CD14-positive monocyte (primary cell): ENCODE measurements at regions not wholly inside any gene's neighbourhood (a gene's known extent, or its start where the extent isn't known, plus 50 kb on each side); places are given as distances from the start of the nearest gene placed in this dataset.

Experiments
- DNase-seq, 3 donors: peaks; one replicate each; pipeline ENCODE4 v3.0.0-alpha.2; 2011 to 2022
- H2AFZ ChIP-seq: 2 replicates; pipeline ENCODE4 v1.6.0; 2012; ENCODE audit warnings: mild to moderate bottlenecking, low read depth, low read length, inconsistent platforms; ENCODE audit not compliant: insufficient read depth, poor library complexity, severe bottlenecking
- H3K27ac ChIP-seq, 2 donors: 1 replicate in 1 of 2; 2 replicates in 1 of 2; pipeline ENCODE4 v1.5.1; 2012 to 2013; ENCODE audit warnings: low read length in 2 of 2, control low read depth in 1 of 2, inconsistent platforms in 1 of 2, low read depth in 1 of 2, mild to moderate bottlenecking in 1 of 2
- H3K27me3 ChIP-seq, 2 donors: one replicate each; pipeline versions ENCODE4 v1.6.0 to v1.6.1; 2011 to 2013; ENCODE audit warnings: low read length in 2 of 2; ENCODE audit not compliant: control insufficient read depth in 2 of 2, insufficient read depth in 2 of 2
- H3K36me3 ChIP-seq, 2 donors: replicated peaks in 1 of 2; 1 replicate in 1 of 2; 2 replicates in 1 of 2; pipeline versions ENCODE4 v1.5.1 to v1.6.1; 2012 to 2013; ENCODE audit warnings: low read length in 2 of 2, control low read depth in 1 of 2, inconsistent platforms in 1 of 2, mild to moderate bottlenecking in 1 of 2; ENCODE audit not compliant: insufficient read depth in 2 of 2, control insufficient read depth in 1 of 2
- H3K4me1 ChIP-seq, 2 donors: 1 replicate in 1 of 2; 2 replicates in 1 of 2; pipeline versions ENCODE4 v1.5.1 to v1.6.1; 2012 to 2013; ENCODE audit warnings: low read length in 2 of 2, control low read depth in 1 of 2, inconsistent platforms in 1 of 2, mild to moderate bottlenecking in 1 of 2, moderate library complexity in 1 of 2; ENCODE audit not compliant: insufficient read depth in 2 of 2, control insufficient read depth in 1 of 2
- H3K4me2 ChIP-seq: replicated peaks from 2 replicates; pipeline ENCODE3; 2012; ENCODE audit warnings: low read length, moderate library complexity, mild to moderate bottlenecking; ENCODE audit not compliant: poor library complexity, severe bottlenecking; ENCODE audit errors: extremely low read depth
- H3K4me3 ChIP-seq, 3 experiments: fragments of 200-600 bp in 1 of 3; sonication (generic) in 1 of 3; replicated peaks in 1 of 3; 1 replicate in 2 of 3; 2 replicates in 1 of 3; pipeline ENCODE4 v1.5.1; 2011 to 2013; ENCODE audit warnings: low read length in 3 of 3, mild to moderate bottlenecking in 3 of 3, control low read depth in 2 of 3, low read depth in 2 of 3, inconsistent platforms in 1 of 3, moderate library complexity in 1 of 3
- H3K79me2 ChIP-seq: 2 replicates; pipeline ENCODE4 v1.6.0; 2012; ENCODE audit warnings: mild to moderate bottlenecking, control low read depth, inconsistent platforms, low read length, moderate library complexity; ENCODE audit not compliant: insufficient read depth
- H3K9ac ChIP-seq: 2 replicates; pipeline ENCODE4 v1.6.0; 2017; ENCODE audit warnings: low read length, mild to moderate bottlenecking; ENCODE audit not compliant: insufficient read depth, poor library complexity, severe bottlenecking
- H3K9me3 ChIP-seq, 2 donors: replicated peaks in 1 of 2; 1 replicate in 1 of 2; 2 replicates in 1 of 2; pipeline versions ENCODE4 v1.5.1 to v1.6.1; 2012 to 2013; ENCODE audit warnings: low read length in 2 of 2, control low read depth in 1 of 2; ENCODE audit not compliant: control insufficient read depth in 1 of 2, insufficient read depth in 1 of 2
- H4K20me1 ChIP-seq: 2 replicates; pipeline ENCODE4 v1.6.0; 2012; ENCODE audit warnings: mild to moderate bottlenecking, low read length, control low read depth, moderate library complexity; ENCODE audit not compliant: insufficient read depth
- H3K27ac Mint-ChIP-seq, 7 donors: one replicate each; pipeline ENCODE4 v1.8.0; 2020; ENCODE audit warnings: mild to moderate bottlenecking in 7 of 7, mixed read lengths in 7 of 7, moderate library complexity in 6 of 7, inconsistent platforms in 2 of 7
- H3K27me3 Mint-ChIP-seq, 3 donors: one replicate each; pipeline ENCODE4 v1.8.0; 2021 to 2022; ENCODE audit warnings: low read depth in 3 of 3, mild to moderate bottlenecking in 3 of 3, mixed read lengths in 3 of 3, moderate library complexity in 3 of 3, inconsistent platforms in 1 of 3
- H3K36me3 Mint-ChIP-seq, 2 donors: one replicate each; pipeline ENCODE4 v1.8.0; 2020; ENCODE audit warnings: mixed read lengths in 2 of 2, inconsistent platforms in 1 of 2, mild to moderate bottlenecking in 1 of 2
- H3K4me1 Mint-ChIP-seq: one replicate; pipeline ENCODE4 v1.8.0; 2020; ENCODE audit warnings: mild to moderate bottlenecking, mixed read lengths
- H3K4me3 Mint-ChIP-seq, 2 donors: one replicate each; pipeline ENCODE4 v1.8.0; 2020; ENCODE audit warnings: mild to moderate bottlenecking in 2 of 2, mixed read lengths in 2 of 2, moderate library complexity in 1 of 2
- H3K9me3 Mint-ChIP-seq, 7 donors: one replicate each; pipeline ENCODE4 v1.8.0; 2020 to 2022; ENCODE audit warnings: mixed read lengths in 7 of 7, mild to moderate bottlenecking in 6 of 7, moderate library complexity in 6 of 7, inconsistent platforms in 2 of 7
- WGBS: methylation state at CpG from one replicate; pipeline ENCODE4 v1.1.5; 2013; ENCODE audit warnings: missing lambda C conversion rate; ENCODE audit not compliant: insufficient coverage; 5-methylcytosine and 5-hydroxymethylcytosine counted together
- intact Hi-C, 2 donors: fragments of 100-400 bp; cut with micrococcal nuclease; formaldehyde crosslinking; loops; one replicate each; pipeline versions ENCODE4 v1.15.0 to v1.15.1; 2023
- TF ChIP-seq, protein P1 (sequence below): fragments of 200-600 bp; IDR thresholded peaks from one replicate; pipeline ENCODE4 v1.8.0; 2022; ENCODE audit warnings: antibody characterized with exemption, mild to moderate bottlenecking

DNA sequence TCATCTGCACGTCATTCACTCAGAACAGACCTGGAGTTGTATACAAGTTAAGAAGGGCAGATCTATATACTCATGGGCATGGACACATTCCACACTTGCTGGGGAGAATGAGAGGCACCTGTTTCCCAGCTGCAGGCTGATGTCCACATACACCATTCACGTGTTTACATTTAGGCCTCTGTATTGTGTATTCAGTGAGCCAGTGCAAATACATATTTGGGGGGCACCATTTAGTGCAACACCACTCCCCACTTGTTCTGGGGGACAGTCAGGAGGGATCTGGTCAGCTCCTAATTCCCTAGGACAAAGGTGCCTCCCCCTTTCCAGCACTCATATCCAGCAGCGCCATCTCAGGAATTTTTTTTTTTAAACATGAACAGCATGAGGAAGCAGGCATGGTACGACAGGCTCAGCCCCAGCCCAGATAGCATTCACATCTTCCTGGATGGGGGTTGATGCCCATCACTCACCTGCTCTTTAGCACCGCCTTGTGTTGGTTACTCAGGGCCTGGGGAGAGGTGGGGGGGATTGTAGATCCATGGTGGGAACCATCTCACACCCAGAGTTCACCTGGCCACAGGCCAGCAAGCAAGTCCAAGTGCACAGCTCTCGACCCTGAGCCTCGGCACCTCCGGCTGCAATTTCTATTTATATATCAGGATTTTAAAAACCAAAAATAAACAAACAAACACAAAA, 56.9 kb upstream of the ZNF254 start:
- H3K27ac Mint-ChIP-seq: no peak overlapping the region
- Histone ChIP-seq H3K36me3 (no peaks in the 10 kb centered on the region), H3K4me2 (no peak overlapping the region), H3K9me3 (peaks cover 0 to 4% of the 10 kb centered on the region in 2 donors), H4K20me1 (no peaks in the 10 kb centered on the region), H3K4me3 (no peak overlapping the region), H3K4me1 (peaks cover 13 to 18% of the 10 kb centered on the region in 2 donors), H3K79me2 (peaks cover 16% of the 10 kb centered on the region), H3K27ac (no peak overlapping the region), H3K9ac (no peak overlapping the region), H3K27me3 (no peaks in the 10 kb centered on the region), H2AFZ (no peak overlapping the region)
- no peak overlapping the region for H3K4me3 Mint-ChIP-seq
- peaks cover 0 to 17% (median 7%) of the 10 kb centered on the region in 7 donors for H3K9me3 Mint-ChIP-seq
- H3K36me3 Mint-ChIP-seq: no peaks in the 10 kb centered on the region
- peaks cover 21% of the 10 kb centered on the region for H3K4me1 Mint-ChIP-seq
- TF ChIP-seq, protein P1, sequence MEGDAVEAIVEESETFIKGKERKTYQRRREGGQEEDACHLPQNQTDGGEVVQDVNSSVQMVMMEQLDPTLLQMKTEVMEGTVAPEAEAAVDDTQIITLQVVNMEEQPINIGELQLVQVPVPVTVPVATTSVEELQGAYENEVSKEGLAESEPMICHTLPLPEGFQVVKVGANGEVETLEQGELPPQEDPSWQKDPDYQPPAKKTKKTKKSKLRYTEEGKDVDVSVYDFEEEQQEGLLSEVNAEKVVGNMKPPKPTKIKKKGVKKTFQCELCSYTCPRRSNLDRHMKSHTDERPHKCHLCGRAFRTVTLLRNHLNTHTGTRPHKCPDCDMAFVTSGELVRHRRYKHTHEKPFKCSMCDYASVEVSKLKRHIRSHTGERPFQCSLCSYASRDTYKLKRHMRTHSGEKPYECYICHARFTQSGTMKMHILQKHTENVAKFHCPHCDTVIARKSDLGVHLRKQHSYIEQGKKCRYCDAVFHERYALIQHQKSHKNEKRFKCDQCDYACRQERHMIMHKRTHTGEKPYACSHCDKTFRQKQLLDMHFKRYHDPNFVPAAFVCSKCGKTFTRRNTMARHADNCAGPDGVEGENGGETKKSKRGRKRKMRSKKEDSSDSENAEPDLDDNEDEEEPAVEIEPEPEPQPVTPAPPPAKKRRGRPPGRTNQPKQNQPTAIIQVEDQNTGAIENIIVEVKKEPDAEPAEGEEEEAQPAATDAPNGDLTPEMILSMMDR: no peak
- intact Hi-C loops: loop anchor here in 1 of 2 donors (10.0 kb wide), 2 partner anchors 55 to 115 kb away; partner anchors contain the start of genes ZNF254 and ZNF726
- H3K27me3 Mint-ChIP-seq: peaks cover 0 to 2% (median 0%) of the 10 kb centered on the region in 3 donors
- no peak for DNase-seq
- WGBS: 100% methylated on average over 2 of the region's 8 CpGs

DNA sequence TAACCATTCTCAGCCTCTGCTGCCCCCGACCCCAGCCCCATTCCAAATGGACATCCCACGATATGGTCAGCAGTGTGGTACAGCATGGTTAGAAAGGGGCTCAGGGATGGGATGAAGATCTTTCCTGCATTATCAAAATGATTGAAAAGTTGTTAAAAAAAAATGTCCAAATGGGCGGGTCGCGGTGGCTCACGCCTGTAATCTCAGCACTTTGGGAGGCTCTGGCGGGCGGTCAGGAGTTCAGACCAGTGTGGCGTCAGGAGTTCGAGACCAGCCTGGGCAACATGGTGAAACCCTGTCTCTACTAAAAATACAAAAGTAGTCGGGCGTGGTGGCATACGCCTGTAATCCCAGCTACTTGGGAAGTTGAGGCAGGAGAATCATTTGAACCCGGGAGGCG, 54.3 kb upstream of the ZNF254 start:
- H3K9me3 Mint-ChIP-seq: peaks cover 0 to 5% (median 0%) of the 10 kb centered on the region in 7 donors
- TF ChIP-seq, protein P1: no peak
- H3K36me3 ChIP-seq: peaks cover 0 to 11% of the 10 kb centered on the region in 2 donors
- H3K4me2 ChIP-seq: peak overlapping the region; percentile 76
- DNase-seq: no peak
- H3K4me3 Mint-ChIP-seq: peak overlapping the region; percentile 100
- H3K4me3 ChIP-seq: peak overlapping the region in 1 of 3 experiments; percentile 84
- peaks cover 27 to 29% of the 10 kb centered on the region in 2 donors for H3K4me1 ChIP-seq
- peak overlapping the region; percentile 82 for H2AFZ ChIP-seq
- H3K27ac ChIP-seq: no peak overlapping the region
- H3K36me3 Mint-ChIP-seq: peaks cover 11 to 16% of the 10 kb centered on the region in 2 donors
- peaks cover 42% of the 10 kb centered on the region for H3K79me2 ChIP-seq
- intact Hi-C loops: loop anchor here in 1 of 2 donors (10.0 kb wide), 2 partner anchors 52 to 118 kb away; partner anchors contain the start of genes ZNF254 and ZNF726
- peaks cover 38% of the 10 kb centered on the region for H3K4me1 Mint-ChIP-seq
- no peaks in the 10 kb centered on the region for H3K27me3 ChIP-seq
- H3K27me3 Mint-ChIP-seq: peaks cover 0 to 2% (median 0%) of the 10 kb centered on the region in 3 donors
- H3K27ac Mint-ChIP-seq: peak overlapping the region in 1 of 7 donors; percentile 15
- H3K9ac ChIP-seq: no peak overlapping the region
- 100% methylated on average over 4 of the region's 15 CpGs for whole genome bisulfite sequencing
- H3K9me3 ChIP-seq: no peaks in the 10 kb centered on the region
- peaks cover 3% of the 10 kb centered on the region for H4K20me1 ChIP-seq
